HG03457 (cell line): ENCODE measurements at regions not wholly inside any gene's neighbourhood (a gene's known extent, or its start where the extent isn't known, plus 50 kb on each side); places are given as distances from the start of the nearest gene placed in this dataset.

Experiments used
- ATAC-seq: cut with Tn5 transposase; IDR thresholded peaks from one replicate; pipeline ENCODE4 v1.9.1; 2021; ENCODE audit warnings: moderate number of reproducible peaks; ENCODE audit not compliant: unreplicated experiment

GRCh38 chr18:5091741-5092140, 105.3 kb downstream of the AKAIN1 start:
- no peak for ATAC-seq

- ATAC-seq = no peak
Observed at GRCh38 chr18:5075297-5075696, 121.8 kb downstream of the AKAIN1 start.

GRCh38 chr18:5073026-5073944, 123.8 kb downstream of the AKAIN1 start:
- ATAC-seq = no peak

DNA sequence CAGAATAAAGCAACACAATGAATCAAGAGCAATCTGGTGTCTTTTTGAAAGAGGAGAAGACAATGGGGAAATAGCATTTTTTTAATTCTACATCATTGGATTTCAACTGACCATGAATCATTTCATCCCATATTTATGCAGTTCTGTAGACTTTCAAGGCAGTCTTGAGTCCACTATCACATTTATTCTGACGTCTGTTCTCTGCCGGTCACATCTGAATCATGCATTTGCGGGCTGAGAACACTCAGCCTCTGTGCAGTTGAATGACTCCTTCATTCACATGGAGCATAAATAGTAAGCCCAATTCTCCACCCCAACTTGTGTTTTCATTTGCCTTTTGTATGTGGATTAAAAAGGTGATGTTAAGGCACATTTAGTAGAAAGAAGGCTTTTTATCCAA, 128.2 kb downstream of the AKAIN1 start:
- ATAC-seq = no peak

DNA sequence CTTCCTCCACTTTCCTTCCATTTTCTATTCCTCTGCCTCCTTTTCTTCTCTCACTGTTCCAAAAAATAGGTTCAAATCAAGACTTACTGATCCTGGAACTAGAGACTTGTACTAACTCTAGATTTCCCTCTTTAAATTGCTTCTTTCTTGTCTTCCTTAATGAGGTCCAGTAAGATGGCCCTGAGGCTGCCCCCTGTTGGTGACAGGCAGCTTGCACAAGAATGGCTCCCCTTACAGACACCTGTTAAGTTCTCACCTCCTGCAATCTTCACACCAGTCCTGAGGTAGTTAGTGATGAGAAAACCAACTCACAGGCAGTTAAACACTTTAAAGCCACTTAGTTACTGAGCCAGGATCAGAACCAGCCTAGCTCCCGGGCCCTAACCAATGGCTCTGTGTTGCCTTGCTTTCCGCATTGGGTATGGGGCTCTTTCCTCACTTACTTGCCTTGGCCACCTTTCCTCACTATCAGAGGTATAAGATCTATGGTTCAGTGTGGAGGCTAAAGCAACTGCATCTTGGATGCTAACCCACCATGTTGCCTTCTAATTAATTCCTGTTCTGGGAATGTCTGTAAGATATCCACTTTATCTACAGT, 130.6 kb downstream of the AKAIN1 start:
- no peak for ATAC-seq

DNA sequence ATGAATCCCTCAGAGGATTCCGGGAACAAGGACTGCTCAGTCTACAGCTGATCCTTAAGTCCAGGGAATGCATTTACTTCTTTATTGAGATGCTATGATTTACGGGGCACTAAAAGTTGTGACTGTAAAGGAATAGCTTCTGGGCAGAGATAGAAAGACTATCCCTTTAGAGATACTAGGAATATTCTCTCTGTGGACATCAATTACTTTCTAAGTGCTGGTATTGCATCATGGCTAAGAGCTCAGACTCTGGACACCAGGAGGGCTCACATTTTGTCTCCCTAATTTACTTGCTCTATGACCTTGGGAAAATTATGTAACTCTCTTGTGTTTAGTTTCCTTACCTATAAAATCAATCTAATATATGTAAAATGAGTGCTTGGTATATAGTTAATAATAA, 131.4 kb downstream of the AKAIN1 start:
- ATAC-seq = no peak

DNA sequence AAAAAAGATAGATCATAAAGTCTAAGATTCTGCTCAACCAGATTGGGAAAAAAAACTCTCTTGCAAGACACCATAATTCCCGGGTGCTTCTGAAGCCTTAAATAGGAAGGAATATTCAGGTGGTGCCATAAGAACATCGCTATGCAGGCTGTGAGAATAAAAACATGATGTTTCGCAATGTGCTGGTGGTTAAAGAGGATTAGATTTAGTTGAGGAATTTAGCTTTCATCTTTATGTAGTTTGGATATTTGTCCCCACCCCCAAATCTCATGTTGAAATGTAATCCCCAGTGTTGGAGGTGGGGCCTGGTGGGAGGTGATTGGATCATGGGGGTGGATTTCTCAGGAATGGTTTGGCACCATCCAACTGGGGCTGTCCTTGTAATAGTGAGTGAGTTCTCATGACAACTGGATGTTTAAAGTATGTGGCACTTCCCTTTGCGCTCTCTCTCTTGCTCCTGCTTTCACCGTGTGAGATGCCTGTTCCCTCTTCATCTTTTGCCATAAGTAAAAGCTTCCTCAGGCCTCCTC, 132.2 kb downstream of the AKAIN1 start:
- ATAC-seq = no peak

- no peak for ATAC-seq
Observed at GRCh38 chr18:5061785-5062184, 135.3 kb downstream of the AKAIN1 start.

GRCh38 chr18:5060543-5060942, 136.5 kb downstream of the AKAIN1 start:
- no peak for ATAC-seq

DNA sequence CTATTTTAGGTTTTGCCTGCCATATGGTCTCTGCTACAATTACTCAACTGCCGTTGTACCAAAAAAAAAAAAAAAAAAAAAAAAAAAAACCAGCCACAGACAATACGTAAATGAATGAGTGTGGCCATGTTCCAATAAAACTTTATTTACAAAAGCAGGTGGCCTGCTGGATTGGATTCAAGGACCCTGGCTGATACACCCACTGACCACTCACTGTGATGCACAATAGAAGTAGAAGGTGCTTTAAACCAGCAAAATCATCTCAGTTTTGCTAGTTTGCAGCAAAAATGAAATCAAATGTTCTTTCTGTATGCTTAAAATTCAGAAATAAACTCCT, 137.4 kb downstream of the AKAIN1 start:
- ATAC-seq = no peak

DNA sequence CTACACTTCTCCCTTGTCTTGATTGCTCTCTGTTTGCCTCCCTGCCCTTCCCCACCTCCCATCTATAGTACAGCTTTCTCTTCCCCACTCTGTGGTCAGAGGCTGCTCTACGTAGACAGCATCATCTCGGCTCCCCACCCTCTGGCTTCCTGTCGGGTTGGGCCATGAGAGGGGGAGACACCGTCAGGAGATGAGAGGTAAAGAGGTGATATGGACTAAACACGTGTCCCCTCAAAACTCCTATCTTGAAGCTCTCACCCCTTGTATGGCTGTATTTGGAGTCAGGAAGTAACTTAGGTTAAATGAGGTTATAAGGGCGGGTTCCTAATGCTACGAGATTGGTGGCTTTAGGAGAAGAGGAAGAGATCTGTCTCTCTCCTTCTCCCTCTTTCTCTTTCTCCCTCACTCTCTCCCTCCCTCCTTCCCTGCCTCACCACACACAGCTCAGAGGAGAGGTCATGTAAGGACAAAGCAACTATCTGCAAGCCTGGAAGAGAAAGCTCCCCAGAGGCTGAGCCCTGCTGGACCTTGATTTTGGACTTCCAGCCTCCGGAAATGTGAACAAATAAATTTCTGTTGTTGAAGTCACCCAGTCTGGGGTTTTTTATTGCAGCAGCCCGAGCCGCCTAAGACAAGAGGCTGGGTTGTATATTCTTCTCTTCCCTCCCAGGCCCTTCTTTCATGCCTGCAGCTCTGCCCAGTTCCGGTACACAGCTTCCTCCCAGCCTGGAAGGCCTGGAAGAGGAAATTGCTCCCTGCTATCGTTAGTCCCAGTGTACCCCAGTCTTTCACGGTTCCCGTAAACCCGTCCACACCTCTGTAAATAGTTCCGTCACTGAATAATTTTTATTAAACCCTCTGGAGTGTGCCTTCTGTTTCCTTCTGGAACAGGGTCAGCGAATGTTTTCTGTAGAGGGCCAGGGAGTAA, 138.0 kb downstream of the AKAIN1 start:
- ATAC-seq = no peak

DNA sequence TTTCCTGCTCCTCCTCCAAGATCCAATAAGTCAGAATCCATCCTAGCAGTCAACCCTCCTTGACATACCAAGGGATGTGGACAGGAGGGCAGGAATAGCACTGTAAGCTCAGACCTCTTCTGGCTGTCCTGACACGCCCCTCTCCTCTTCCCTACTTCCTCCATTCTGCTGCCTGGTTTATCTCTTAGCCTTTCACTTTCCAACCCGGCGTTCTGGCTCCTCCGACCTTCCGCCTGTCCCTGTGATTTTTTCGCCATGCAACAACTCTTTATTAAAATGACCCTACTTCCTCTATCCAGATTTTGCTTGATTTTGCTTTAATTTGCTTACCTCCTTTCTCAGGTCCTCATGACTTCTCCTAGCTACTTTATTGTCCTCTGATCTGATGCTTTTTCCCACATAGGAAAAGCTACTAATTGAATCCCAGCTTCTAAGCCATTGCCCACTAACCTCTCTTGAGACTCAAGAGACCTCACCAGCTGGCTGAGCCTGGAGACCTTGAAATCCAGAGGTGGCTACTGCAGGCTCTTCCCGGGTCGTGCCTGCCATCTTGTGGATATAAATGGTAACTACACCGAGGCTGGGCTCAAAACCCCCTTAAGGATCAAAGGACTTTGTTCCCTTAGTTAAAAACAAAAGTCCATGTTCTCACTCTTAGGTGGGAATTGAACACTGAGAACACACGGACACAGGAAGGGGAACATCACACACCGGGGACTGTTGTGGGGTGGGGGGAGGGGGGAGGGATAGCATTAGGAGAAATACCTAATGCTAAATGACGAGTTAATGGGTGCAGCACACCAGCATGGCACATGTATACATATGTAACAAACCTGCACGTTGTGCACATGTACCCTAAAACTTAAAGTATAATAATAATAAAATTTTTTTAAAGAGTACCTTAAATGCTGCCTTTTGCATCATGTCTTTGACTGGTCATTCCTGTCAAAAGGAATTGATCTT, 139.4 kb downstream of the AKAIN1 start:
- no peak for ATAC-seq

GRCh38 chr18:5052491-5052890, 144.6 kb downstream of the AKAIN1 start:
- no peak for ATAC-seq

GRCh38 chr18:5051207-5051606, 145.8 kb downstream of the AKAIN1 start:
- ATAC-seq = no peak

DNA sequence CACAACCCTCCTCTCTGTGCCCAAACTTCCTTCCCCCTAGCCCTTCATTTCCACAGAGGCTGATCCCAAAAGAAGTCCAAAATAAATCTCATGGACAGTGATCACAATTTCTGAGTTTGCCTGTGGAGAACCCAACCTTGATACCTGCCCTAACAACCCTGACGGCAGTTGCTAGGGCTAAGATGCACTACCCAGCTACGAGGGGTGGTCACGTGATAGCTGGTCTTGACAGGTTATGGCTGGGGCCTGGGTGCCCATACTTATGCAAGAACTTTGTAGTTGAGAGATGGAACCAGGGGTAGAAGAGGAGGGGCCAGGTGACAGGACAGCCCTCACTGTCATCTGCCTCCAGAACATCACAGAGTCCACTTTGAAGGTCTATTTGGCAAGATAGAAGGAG, 147.9 kb downstream of the AKAIN1 start:
- ATAC-seq = no peak

GRCh38 chr18:5040476-5040875, 156.6 kb downstream of the AKAIN1 start:
- ATAC-seq = no peak

DNA sequence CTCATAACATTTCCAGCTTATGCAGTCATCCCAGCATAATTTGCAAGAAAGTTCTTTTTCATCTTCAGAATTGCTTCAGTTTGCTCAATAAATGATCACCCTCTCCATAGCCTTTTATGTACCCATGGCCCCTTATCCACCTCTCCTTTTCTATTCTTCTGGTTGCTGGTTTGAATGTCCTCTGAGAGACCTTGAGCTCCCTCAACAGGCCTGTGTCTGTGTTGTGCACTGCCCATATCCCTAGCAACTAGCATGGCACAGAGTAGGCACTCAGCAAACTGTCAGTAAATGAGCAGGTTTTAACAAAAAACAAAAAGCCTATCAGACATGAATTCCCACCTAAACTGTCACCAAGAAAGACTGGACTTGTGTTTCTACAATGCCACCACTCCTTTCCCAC, 160.5 kb downstream of the AKAIN1 start:
- ATAC-seq = no peak

DNA sequence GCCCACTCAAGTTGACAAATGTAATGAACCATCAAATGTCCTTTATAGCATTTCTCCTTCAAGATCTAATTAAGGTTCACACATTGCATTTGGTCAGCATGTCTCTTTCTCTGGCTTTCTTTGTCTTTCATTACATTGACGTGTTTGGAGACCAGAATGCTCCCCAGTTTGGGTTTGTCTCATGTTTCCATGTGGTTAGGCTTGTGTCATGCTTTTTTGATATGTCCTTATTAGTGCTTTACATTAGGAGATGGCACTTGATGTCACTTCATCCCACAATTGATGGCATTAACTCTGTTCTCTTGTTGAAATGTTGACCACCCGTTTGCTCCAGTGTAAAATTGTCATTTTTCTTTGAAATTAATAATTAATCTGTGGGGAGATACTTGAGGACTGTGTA, 165.8 kb downstream of the AKAIN1 start:
- no peak for ATAC-seq

DNA sequence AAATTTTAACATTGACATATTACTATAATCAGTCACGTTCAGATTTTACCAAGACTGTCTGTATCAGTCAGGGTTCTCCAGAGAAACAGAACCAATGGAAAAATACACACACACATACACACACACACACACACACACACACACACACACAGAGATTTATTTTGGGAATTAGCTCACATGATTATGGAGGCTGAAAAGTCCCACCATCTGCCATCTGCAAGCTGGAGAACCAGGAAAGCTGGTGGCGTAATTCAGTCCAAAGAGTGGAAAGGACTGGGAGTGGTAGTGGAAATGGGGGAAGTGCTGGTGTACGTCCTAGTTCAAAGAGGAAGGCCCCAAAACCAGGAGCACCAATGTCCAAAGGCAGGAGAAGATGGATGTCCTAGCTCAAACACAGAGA, 166.4 kb downstream of the AKAIN1 start:
- ATAC-seq = no peak

DNA sequence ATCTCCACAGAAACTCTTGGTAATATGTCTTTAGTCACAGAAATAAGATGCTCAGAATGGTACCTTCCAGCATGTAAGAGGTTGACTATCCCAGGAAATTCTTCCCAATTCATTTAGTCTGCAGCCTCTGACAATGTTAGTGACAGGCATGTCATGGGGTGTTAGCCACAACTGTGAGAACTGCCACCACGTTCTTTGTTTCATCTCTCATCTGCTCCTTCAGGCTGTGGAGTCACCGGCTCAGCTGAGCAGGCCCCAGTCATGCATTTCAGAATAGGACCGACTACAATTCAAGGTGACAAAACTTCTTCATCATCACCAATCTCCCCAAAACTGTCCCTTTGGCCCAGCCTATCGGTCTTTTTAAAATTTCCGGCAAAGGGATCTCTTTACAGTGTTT, 167.5 kb downstream of the AKAIN1 start:
- no peak for ATAC-seq
